ENCODE measurements at regions not wholly inside any gene's neighbourhood (a gene's known extent, or its start where the extent isn't known, plus 50 kb on each side); places are given as distances from the start of the nearest gene placed in this dataset.
A peak's percentile ranks its signal among the peaks of the same experiment; 100 is the strongest.
"Not testable (repeated sequence)": the region's sequence is repeated elsewhere in the genome, so short reads cannot be mapped to it uniquely, and the experiment has no call there.

DNA sequence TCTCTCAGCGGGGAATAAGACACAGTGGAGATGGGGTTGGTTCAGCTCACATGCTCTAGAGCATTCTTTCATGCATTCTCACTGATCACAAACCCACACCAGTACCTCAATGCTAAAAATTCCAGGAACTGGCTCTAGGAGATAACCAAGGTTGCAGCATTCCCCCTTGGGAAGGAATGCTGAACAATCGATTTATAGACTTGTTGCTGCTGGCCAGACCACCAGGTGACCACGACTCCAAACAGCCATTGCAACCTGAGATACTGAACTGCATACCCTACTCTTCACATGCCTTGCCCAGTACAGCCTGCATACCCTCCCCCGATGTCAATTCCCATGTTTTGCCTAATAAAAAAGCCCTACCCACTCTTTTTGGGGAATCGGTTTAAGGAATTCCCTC, 75.1 kb upstream of the GPRC5B start:
- intact Hi-C loops (cut with DNase I) = no loop called here
- Histone ChIP-seq H3K27me3 (peaks cover 0 to 3% of the 10 kb centered on the region in 2 donors), H3K4me1 (no peaks in the 10 kb centered on the region), H3K27ac (no peak overlapping the region), H3K9me3 (no peaks in the 10 kb centered on the region), H3K36me3 (replicated peaks in 1 of 2; ENCODE audit: insufficient read depth in 1 of 2, low read depth in 2 of 2) (no peaks in the 10 kb centered on the region), H3K4me3 (no peak overlapping the region)
- 54 to 63% methylated on average over 5 of the region's 5 CpGs for WGBS, 2 donors
- DNase-seq (no peak), ATAC-seq (no peak)
- TF ChIP-seq CTCF (IDR thresholded peaks at IDR 0.05) (no peak), POLR2A (IDR thresholded peaks at IDR 0.05) (no peak)

GRCh38 chr16:19955896-19956295, 71.2 kb upstream of the GPRC5B start:
- H3K9me3 ChIP-seq; intact Hi-C loops (cut with DNase I); H3K36me3 ChIP-seq (replicated peaks in 1 of 2; ENCODE audit: insufficient read depth in 1 of 2, low read depth in 2 of 2); ATAC-seq; H3K4me1 ChIP-seq; H3K4me3 ChIP-seq; DNase-seq; H3K27me3 ChIP-seq; H3K27ac ChIP-seq: not testable (repeated sequence)
- 81 to 91% methylated on average over 3 of the region's 3 CpGs for WGBS, 2 donors

- H3K27me3 ChIP-seq; H3K9me3 ChIP-seq; H3K27ac ChIP-seq; H3K4me1 ChIP-seq; DNase-seq; H3K4me3 ChIP-seq; ATAC-seq; intact Hi-C loops (cut with DNase I); H3K36me3 ChIP-seq (replicated peaks in 1 of 2; ENCODE audit: insufficient read depth in 1 of 2, low read depth in 2 of 2): not testable (repeated sequence)
- 61% methylated on average over 3 of the region's 3 CpGs for WGBS, 2 donors
Observed at GRCh38 chr16:19955084-19955483, 70.4 kb upstream of the GPRC5B start.

- TF ChIP-seq CTCF (IDR thresholded peaks at IDR 0.05) (peak in 1 of 7 experiments; percentile 3), POLR2A (IDR thresholded peaks at IDR 0.05) (no peak)
- no peak overlapping the region for H3K27ac ChIP-seq
- no peak for DNase-seq
- intact Hi-C loops (cut with DNase I) = no loop called here
- H3K27me3 ChIP-seq = no peaks in the 10 kb centered on the region
- H3K4me3 ChIP-seq = no peak overlapping the region
- ATAC-seq = no peak
- H3K9me3 ChIP-seq = no peaks in the 10 kb centered on the region
- WGBS, 2 donors = 33 to 39% methylated on average over 8 of the region's 8 CpGs
- H3K36me3 ChIP-seq (replicated peaks in 1 of 2; ENCODE audit: insufficient read depth in 1 of 2, low read depth in 2 of 2) = no peaks in the 10 kb centered on the region
- no peaks in the 10 kb centered on the region for H3K4me1 ChIP-seq
Observed at GRCh38 chr16:19948186-19949104, 63.8 kb upstream of the GPRC5B start.

DNA sequence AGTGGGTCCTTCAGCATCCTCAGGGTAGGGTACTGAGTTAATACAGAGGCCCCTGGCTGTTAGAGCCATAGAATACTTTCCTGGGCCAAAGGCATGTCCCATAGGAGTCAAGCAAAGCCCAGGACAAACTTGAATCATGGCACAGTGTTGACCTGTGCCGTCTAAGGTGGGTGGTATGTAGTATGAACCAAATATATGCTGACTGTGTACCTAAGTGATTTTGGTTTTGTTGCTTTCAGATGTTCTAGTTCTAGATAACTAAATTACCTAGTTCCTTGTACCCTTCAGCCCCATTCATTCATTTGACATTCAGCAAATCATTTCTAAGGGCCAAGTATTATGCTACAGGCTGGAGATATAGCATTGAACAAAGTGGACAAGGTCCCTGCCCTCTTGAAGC, 61.3 kb upstream of the GPRC5B start:
- ATAC-seq (no peak), DNase-seq (no peak)
- Histone ChIP-seq H3K27ac (no peak overlapping the region), H3K9me3 (no peaks in the 10 kb centered on the region), H3K27me3 (no peaks in the 10 kb centered on the region), H3K4me1 (no peaks in the 10 kb centered on the region), H3K36me3 (replicated peaks in 1 of 2; ENCODE audit: insufficient read depth in 1 of 2, low read depth in 2 of 2) (no peaks in the 10 kb centered on the region), H3K4me3 (no peak overlapping the region)
- TF ChIP-seq POLR2A (IDR thresholded peaks at IDR 0.05) (no peak), CTCF (IDR thresholded peaks at IDR 0.05) (no peak)
- intact Hi-C loops (cut with DNase I) = no loop called here
- WGBS, 2 donors = 67 to 89% methylated on average over 1 of the region's 1 CpG

DNA sequence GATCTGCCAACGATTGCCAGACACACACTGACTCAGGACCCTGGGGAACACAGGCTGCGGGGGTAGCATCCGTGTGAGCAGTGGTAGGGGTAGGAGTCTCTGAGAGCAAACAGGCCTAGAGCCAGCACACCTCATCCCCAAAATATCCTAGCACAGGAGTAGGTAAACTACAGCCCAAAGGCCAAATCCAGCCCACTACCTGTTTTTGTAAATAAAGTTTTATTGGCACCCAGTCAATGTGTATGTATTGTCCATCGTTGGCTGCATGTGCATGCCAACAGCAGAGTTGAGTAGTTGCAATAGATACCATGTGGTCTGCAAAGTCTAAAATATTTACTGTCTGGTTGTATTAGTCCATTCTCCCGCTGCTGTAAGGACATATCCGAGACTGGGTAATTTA, 55.5 kb upstream of the GPRC5B start:
- ATAC-seq = no peak
- no peak overlapping the region for H3K27ac ChIP-seq
- H3K27me3 ChIP-seq = no peaks in the 10 kb centered on the region
- WGBS, 2 donors = 65 to 72% methylated on average over 6 of the region's 6 CpGs
- H3K4me3 ChIP-seq = no peak overlapping the region
- intact Hi-C loops (cut with DNase I) = no loop called here
- TF ChIP-seq CTCF (IDR thresholded peaks at IDR 0.05) (no peak), POLR2A (IDR thresholded peaks at IDR 0.05) (no peak)
- no peaks in the 10 kb centered on the region for H3K36me3 ChIP-seq (replicated peaks in 1 of 2; ENCODE audit: insufficient read depth in 1 of 2, low read depth in 2 of 2)
- no peaks in the 10 kb centered on the region for H3K9me3 ChIP-seq
- H3K4me1 ChIP-seq = no peaks in the 10 kb centered on the region
- DNase-seq = no peak

Data from body of pancreas (tissue), 4 donors.